Colonic mucosa (tissue), 4 donors: ENCODE measurements at regions not wholly inside any gene's neighbourhood (a gene's known extent, or its start where the extent isn't known, plus 50 kb on each side); places are given as distances from the start of the nearest gene placed in this dataset.

ENCODE experiments used
- DNase-seq: peaks from one replicate; pipeline ENCODE4 v3.0.0-alpha.2; 2020
- H3K27ac ChIP-seq: fragments of 200-600 bp; one replicate; pipeline ENCODE4 v1.8.0; 2021
- H3K27me3 ChIP-seq: fragments of 200-600 bp; one replicate; pipeline ENCODE4 v1.8.0; 2021
- H3K36me3 ChIP-seq: fragments of 200-600 bp; one replicate; pipeline ENCODE4 v1.8.0; 2021
- H3K4me1 ChIP-seq: fragments of 200-600 bp; one replicate; pipeline ENCODE4 v1.8.0; 2021; ENCODE audit warnings: mild to moderate bottlenecking
- H3K4me3 ChIP-seq: fragments of 200-600 bp; one replicate; pipeline ENCODE4 v1.8.0; 2021
- H3K9ac ChIP-seq, 2 donors: one replicate each; pipeline ENCODE4 v1.7.0; 2013; ENCODE audit warnings: control low read depth in 2 of 2, low read depth in 2 of 2, low read length in 2 of 2
- H3K9me3 ChIP-seq: fragments of 200-600 bp; one replicate; pipeline ENCODE4 v1.8.0; 2021
- intact Hi-C: fragments of 100-400 bp; cut with DNase I; formaldehyde crosslinking; loops from one replicate; pipeline ENCODE4 v1.14.1; 2022
- TF ChIP-seq, protein P1 (sequence below): fragments of 200-600 bp; IDR thresholded peaks from one replicate; pipeline ENCODE4 v1.8.0; 2022; ENCODE audit warnings: antibody characterized with exemption, mild to moderate bottlenecking
- donor health status: healthy.
- donor health status: DM: no; HTN: no; CAD: no.
- donor health status: DM: no; HTN: no; CAD: no.

DNA sequence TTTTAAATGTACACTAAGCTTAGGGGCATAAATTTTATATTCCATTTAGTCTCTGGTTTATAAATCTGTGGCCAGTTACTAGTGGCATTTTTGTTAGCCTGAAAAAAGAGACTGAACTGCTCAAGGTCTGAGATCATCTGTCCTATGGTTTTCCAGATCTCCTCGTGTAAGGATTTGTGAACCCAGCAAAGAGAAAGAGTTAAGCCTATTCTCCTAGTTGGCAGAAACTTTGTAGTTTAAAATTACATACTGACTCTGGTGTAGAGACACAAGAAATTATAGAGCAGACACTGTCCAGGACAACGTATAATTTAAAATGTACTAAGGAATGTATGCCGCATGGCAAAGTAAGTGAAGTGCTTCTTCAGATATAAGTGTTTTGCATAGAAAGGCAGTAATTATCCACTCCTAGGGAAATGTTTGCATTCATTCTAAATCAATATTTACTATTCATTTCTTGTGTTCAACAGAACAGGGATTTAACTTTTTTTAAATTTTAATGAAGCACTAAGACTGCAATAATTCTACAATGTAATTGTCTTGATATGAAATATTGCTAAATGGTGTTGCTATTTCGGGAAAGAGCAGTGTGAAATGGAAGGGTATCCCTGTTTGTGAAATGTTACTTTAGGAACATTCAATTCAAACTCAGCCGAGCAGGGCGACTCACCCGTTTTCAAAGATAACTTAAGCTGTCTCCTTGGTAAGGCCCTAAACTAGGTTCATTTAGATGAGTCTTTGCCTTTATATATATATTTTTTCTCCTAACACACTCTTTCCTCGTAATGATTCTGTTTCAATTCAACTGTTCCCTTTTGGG is 508.4 kb upstream of the ZEB2 start:
- Histone ChIP-seq H3K4me3 (no peak overlapping the region), H3K9ac (no peak overlapping the region)

DNA sequence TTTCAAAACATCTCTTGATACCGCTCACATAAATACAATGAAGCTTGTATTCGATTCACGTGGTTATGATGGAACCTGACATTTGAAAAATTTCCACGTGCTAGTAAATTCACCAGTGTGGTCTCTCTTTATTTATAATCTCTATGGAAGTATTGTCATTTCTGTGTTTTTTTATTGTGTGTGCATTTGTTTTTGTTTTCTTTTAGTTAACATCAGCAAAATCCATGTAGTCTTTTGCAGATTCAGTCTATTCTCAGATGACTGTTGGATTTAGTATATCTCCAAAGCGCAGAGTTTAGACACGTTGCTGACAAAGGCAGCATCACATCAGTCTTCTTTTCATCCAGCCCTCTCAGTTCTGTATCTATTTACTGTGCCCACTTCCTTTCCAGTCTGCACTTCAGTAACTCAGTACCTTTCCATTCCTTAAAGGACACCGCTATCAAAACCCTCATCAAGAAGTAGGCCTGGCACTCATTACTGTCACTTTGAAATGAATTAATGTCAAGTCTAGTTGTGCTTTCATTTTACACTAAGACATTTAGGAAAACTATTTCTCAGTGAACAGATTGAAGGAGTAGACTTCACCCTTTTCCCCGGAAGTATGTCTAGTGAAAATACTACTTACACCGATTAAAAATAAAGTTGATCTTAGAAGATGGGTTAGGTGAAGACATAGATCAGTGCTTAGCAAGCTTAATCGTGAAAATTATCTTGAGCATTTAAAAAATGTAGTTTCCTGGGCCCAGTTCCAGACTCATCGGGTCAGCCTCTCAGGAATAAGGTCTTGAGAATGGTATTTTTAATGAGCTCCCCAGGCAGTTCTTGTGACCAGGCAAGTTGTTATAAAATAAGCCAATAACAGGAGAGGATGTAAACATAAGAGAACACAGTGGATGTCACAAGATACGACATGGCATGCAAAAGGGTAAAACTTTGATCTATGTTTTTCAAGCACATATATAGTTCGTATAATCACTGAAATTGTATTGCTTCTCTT is 506.8 kb upstream of the ZEB2 start:
- H3K27me3 ChIP-seq, result no peaks in the 10 kb centered on the region
- H3K4me1 ChIP-seq, result no peaks in the 10 kb centered on the region
- TF ChIP-seq, protein P1, sequence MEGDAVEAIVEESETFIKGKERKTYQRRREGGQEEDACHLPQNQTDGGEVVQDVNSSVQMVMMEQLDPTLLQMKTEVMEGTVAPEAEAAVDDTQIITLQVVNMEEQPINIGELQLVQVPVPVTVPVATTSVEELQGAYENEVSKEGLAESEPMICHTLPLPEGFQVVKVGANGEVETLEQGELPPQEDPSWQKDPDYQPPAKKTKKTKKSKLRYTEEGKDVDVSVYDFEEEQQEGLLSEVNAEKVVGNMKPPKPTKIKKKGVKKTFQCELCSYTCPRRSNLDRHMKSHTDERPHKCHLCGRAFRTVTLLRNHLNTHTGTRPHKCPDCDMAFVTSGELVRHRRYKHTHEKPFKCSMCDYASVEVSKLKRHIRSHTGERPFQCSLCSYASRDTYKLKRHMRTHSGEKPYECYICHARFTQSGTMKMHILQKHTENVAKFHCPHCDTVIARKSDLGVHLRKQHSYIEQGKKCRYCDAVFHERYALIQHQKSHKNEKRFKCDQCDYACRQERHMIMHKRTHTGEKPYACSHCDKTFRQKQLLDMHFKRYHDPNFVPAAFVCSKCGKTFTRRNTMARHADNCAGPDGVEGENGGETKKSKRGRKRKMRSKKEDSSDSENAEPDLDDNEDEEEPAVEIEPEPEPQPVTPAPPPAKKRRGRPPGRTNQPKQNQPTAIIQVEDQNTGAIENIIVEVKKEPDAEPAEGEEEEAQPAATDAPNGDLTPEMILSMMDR, result no peak
- no peaks in the 10 kb centered on the region for H3K9me3 ChIP-seq
- no peak overlapping the region for H3K9ac ChIP-seq
- no peak overlapping the region for H3K27ac ChIP-seq
- H3K36me3 ChIP-seq, result no peaks in the 10 kb centered on the region
- no peak overlapping the region for H3K4me3 ChIP-seq
- intact Hi-C loops, result no loop called here
- DNase-seq, result no peak

More for the DNA sequence above, 508.4 kb upstream of the ZEB2 start:
- Histone ChIP-seq H3K27ac (no peak overlapping the region), H3K27me3 (no peaks in the 10 kb centered on the region), H3K9me3 (no peaks in the 10 kb centered on the region), H3K4me1 (no peaks in the 10 kb centered on the region), H3K36me3 (no peaks in the 10 kb centered on the region)
- intact Hi-C loops, result no loop called here
- DNase-seq, result no peak
- TF ChIP-seq, protein P1, result no peak

DNA sequence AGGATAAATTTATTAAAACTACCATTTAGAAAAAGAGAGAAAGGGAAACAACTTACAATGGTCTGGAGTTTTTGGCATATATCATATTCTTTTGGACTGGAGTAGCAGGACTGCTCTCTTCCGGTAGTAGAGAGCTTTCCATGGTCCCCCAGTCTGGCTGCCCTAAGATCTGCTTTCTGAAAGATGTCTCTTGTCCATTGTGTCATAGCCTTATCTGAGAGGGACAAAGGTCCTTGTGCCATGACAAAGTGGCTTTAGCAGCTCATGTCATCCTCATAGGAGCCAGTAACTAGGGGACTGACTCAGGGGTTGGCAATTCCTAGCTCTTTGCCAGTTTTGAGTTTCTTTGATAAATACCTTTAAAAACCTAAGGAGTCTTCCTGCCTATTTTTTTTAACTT is 505.5 kb upstream of the ZEB2 start:
- Histone ChIP-seq H3K4me3 (no peak overlapping the region), H3K9me3 (no peaks in the 10 kb centered on the region), H3K36me3 (no peaks in the 10 kb centered on the region), H3K4me1 (no peaks in the 10 kb centered on the region), H3K27me3 (no peaks in the 10 kb centered on the region), H3K27ac (no peak overlapping the region), H3K9ac (no peak overlapping the region)
- intact Hi-C loops, result no loop called here
- no peak for DNase-seq
- TF ChIP-seq, protein P1, result no peak

DNA sequence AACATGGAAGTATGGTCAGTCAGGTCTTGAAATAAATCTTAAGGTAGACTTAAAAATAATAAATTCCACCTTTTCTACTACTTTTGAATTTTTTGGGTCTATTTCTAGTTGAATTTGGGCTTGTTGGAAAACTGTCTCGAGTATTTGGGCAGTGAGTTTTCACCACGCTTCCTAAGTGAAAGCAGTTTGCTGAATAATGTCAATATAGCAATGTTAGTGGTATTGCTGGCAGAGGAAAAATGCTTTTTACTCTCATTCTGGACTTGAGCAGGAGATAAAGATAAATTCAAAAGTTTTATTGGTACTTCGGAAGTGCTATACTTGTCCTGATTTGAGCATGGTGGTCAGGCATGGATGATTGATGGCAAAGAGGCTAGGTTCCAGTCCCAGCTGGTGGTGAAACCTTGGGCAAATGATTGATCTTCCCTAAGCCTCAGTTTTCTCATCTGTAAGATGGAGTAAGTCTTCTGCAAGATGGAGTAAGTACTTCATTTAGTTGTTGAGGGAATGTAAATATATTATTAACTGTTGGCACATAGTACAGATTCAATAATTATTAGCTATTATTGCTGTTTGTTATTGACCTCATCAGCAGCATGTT is 503.5 kb upstream of the ZEB2 start:
- H3K36me3 ChIP-seq, result no peaks in the 10 kb centered on the region
- intact Hi-C loops, result no loop called here
- H3K27ac ChIP-seq, result no peak overlapping the region
- H3K27me3 ChIP-seq, result no peaks in the 10 kb centered on the region
- H3K9me3 ChIP-seq, result no peaks in the 10 kb centered on the region
- H3K4me3 ChIP-seq, result no peak overlapping the region
- no peak overlapping the region for H3K9ac ChIP-seq
- no peaks in the 10 kb centered on the region for H3K4me1 ChIP-seq
- no peak for DNase-seq
- TF ChIP-seq, protein P1, result no peak

DNA sequence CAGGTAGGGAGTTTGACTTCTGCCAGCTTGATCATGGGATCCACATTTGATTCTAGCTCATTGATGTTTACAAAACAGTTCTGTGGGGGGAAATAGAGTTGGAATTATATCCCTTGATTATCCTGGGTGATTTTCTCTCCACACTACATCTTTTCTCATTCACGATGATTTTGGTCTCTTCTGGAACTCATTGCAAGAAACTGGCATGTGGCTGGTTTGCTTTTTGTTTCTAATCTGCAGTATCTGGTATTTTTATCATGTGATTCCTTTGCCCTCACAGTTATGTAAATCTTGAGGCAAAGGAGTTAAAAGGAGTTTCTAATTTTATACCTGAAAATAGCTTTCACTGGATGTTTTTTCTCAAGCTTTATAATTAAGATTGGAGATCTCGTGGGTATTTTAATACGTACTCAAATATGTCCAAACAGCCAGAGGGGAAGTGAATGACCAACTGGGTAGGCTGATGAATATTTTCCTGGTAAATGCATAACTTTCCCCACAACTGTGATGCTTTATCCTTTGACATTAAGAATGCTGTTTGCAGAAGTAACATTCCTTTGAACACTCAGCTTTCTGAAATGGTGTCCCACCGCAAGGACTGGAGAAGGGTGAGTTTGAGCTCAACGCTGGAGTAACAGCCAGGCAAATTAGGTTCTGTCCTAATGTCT is 502.9 kb upstream of the ZEB2 start:
- TF ChIP-seq, protein P1, result no peak
- no peaks in the 10 kb centered on the region for H3K27me3 ChIP-seq
- intact Hi-C loops, result no loop called here
- no peak for DNase-seq
- H3K4me3 ChIP-seq, result no peak overlapping the region
- H3K27ac ChIP-seq, result no peak overlapping the region
- no peak overlapping the region for H3K9ac ChIP-seq
- no peaks in the 10 kb centered on the region for H3K36me3 ChIP-seq
- H3K9me3 ChIP-seq, result no peaks in the 10 kb centered on the region
- no peaks in the 10 kb centered on the region for H3K4me1 ChIP-seq
